BJ (cell line): ENCODE measurements at regions not wholly inside any gene's neighbourhood (a gene's known extent, or its start where the extent isn't known, plus 50 kb on each side); places are given as distances from the start of the nearest gene placed in this dataset.

Source experiments
- CTCF ChIA-PET: fragments of 350-600 bp; formaldehyde crosslinking; extraction: SDS; loops from one replicate; lab custom pipeline; 2021; ENCODE audit warnings: antibody characterized with exemption, inconsistent platforms; lab: Yijun Ruan, JAX
- POLR2A ChIA-PET: fragments of 300-600 bp; sonication (Branson Sonifier 250); formaldehyde crosslinking; extraction: SDS; loops from one replicate; lab custom pipeline; 2021; ENCODE audit warnings: antibody characterized with exemption; lab: Charles Lee
- DNase-seq: peaks from one replicate; pipeline ENCODE4 v3.0.0-alpha.2; 2011; ENCODE audit warnings: low read depth
- H3K27me3 ChIP-seq: 2 replicates; pipeline ENCODE4 v1.6.0; 2011; ENCODE audit warnings: low read length; ENCODE audit not compliant: control insufficient read depth, insufficient read depth
- H3K36me3 ChIP-seq: 2 replicates; pipeline ENCODE4 v1.5.1; 2011; ENCODE audit warnings: low read length; ENCODE audit not compliant: control insufficient read depth, insufficient read depth
- H3K4me3 ChIP-seq: 2 replicates; pipeline ENCODE4 v1.5.1; 2011; ENCODE audit warnings: low read depth, mild to moderate bottlenecking, control low read depth, low read length
- TF ChIP-seq, protein P1 (sequence below): IDR thresholded peaks from 2 replicates; pipeline ENCODE4 v1.5.1; 2011; ENCODE audit warnings: low read depth, mild to moderate bottlenecking, control low read depth, inconsistent platforms, low read length, moderate library complexity; ENCODE audit not compliant: insufficient read depth

DNA sequence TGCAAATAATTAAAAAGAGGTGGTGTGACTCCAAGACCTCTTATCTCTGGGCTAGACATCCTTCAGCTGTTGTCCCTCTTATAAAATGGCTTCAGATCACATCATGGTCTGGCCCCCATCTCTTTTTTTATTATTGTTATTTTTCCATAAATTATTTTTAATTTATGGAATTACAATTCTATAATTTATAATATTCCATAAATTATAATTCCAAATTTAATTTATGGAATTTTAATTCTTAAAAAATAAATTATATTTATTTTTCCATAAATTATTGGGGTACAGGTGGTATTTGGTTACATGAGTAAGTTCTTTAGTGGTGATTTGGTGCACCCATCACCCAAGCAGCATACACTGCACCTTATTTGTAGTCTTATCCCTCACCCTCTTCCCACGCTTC, 65.9 kb upstream of the GJA5 start:
- TF ChIP-seq, protein P1, sequence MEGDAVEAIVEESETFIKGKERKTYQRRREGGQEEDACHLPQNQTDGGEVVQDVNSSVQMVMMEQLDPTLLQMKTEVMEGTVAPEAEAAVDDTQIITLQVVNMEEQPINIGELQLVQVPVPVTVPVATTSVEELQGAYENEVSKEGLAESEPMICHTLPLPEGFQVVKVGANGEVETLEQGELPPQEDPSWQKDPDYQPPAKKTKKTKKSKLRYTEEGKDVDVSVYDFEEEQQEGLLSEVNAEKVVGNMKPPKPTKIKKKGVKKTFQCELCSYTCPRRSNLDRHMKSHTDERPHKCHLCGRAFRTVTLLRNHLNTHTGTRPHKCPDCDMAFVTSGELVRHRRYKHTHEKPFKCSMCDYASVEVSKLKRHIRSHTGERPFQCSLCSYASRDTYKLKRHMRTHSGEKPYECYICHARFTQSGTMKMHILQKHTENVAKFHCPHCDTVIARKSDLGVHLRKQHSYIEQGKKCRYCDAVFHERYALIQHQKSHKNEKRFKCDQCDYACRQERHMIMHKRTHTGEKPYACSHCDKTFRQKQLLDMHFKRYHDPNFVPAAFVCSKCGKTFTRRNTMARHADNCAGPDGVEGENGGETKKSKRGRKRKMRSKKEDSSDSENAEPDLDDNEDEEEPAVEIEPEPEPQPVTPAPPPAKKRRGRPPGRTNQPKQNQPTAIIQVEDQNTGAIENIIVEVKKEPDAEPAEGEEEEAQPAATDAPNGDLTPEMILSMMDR: no peak
- ChIA-PET CTCF (no interaction called here), POLR2A (no interaction called here)
- DNase-seq: no peak
- Histone ChIP-seq H3K36me3 (no peaks in the 10 kb centered on the region), H3K4me3 (no peak overlapping the region), H3K27me3 (no peaks in the 10 kb centered on the region)

DNA sequence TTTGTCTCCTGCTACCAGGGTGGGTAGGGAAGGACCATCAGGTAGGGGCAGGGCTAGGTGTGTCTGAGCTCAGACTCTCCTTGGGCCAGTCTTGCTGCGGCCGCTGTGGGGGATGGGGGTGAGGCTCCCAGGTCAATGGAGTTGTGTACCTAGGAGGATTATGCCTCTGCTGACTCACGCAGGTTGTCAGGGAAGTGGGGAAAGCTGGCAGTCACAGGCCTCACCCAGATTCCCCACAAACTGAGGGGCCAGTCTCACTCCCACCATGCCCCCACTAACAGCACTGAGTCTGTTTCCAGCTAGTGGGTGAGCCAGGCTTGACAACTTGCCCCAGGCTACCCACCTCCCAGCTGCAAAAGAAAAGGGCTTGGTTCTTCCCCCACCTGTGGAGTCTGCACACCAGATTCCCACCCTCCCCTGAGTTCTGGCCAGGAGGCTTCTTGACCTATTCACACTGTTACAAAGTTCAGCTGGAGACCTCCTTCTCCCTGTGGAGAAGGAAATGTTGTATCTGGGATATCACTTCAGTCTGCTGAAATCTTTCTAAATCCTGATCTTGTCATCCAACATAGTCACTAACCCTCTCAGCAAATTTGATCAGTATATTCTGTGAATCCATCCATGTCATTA, 69.2 kb upstream of the GJA8 start:
- CTCF ChIA-PET: interaction anchor here (1.6 kb wide), 1 partner anchor 7 kb away, joined by 6 read pairs; no protein-coding TSS in a partner anchor
- POLR2A ChIA-PET: no interaction called here

DNA sequence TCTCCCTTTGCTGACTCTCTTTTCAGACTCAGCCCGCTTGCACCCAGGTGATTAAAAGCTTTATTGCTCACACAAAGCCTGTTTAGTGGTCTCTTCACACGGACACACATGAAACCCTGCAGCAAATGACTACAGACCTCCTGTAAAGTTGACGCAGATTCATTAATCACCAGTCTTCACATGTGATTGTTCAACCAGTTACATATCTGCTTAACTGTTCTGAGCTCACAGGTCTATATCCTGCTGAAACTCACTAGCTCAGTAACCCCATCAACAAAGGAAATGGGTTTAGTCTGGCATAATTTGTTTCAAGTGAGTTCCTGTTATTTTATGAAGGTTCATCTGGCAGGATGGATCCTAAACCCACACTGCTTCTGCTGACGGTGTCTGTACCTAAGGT, 68.4 kb upstream of the GJA8 start:
- H3K4me3 ChIP-seq: no peak overlapping the region
- H3K27me3 ChIP-seq: no peaks in the 10 kb centered on the region; the same call in 1 of the 2 replicates
- no peak for DNase-seq
- ChIA-PET CTCF (no interaction called here), POLR2A (no interaction called here)
- H3K36me3 ChIP-seq: no peaks in the 10 kb centered on the region
- TF ChIP-seq, protein P1: no peak

More for the DNA sequence above, 69.2 kb upstream of the GJA8 start:
- Histone ChIP-seq H3K36me3 (no peaks in the 10 kb centered on the region), H3K4me3 (no peak overlapping the region), H3K27me3 (no peaks in the 10 kb centered on the region; the same call in 1 of the 2 replicates)
- TF ChIP-seq, protein P1: no peak
- DNase-seq: no peak

DNA sequence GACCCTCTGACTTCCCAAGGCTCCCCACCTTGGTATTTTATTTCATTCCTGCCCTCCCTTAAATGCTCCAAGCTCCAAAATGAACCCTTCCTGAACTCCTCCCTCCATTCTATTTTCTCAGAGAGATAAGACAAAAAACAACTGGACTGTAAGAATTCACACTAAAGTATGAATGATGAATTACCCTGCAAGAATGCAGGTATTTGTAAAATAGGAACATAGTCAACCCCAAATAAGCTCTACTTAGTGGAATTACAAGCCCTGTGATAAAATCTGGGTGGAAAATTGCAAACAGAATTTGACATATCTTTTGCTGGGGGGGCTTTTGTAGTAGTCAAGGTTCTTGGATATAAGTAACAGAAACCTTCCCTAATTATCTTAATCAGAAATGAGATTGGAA, 67.8 kb upstream of the GJA8 start:
- H3K36me3 ChIP-seq: no peaks in the 10 kb centered on the region
- H3K27me3 ChIP-seq: no peaks in the 10 kb centered on the region; the same call in 1 of the 2 replicates
- POLR2A ChIA-PET: no interaction called here
- CTCF ChIA-PET: no interaction called here
- TF ChIP-seq, protein P1: no peak
- DNase-seq: no peak
- no peak overlapping the region for H3K4me3 ChIP-seq

DNA sequence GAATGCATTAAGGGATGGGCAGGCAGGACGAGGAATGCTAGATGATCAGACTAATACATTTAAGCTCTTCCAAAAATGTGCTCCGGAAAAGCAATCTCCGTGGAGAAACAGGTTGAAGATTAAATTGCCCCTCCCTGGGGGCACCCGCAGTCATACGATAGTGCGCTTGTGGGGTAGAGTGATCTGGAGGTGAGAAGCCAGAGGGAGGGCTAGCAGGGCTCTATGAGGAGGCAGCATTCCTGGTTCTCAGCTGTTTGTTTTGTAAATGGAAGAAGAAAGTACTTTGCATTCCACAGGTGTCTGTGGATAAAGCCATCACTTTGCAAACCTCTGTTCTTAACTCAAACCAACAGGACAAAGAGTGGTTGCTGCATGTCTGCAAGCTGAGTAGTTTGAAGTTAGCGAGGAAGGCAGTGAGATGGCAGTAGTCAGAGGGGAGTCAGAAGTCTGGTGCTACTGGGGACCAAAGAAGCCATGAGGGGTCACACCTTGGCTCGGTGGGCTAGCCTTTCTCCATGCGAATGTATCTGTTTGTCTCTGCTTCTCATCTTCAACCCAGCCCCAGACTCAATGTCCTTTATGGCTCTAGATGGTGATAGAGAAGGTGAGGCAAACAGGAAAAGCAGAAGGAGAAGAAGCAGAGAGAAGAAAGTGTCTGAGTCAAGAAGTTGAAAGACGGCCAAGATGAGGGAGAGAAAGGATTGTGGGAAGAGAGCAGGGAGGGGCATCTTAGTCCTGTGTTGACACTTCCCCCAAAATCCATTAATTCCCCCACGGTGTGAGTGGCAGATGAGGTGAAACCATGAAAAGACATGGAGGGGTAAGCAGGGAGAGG, 65.2 kb upstream of the GJA8 start:
- ChIA-PET POLR2A (no interaction called here), CTCF (no interaction called here)
- no peaks in the 10 kb centered on the region; the same call in 1 of the 2 replicates for H3K27me3 ChIP-seq
- no peak for DNase-seq
- no peak overlapping the region for H3K4me3 ChIP-seq
- H3K36me3 ChIP-seq: no peaks in the 10 kb centered on the region
- TF ChIP-seq, protein P1: no peak
